H1 (cell line): ENCODE measurements at regions not wholly inside any gene's neighbourhood (a gene's known extent, or its start where the extent isn't known, plus 50 kb on each side); places are given as distances from the start of the nearest gene placed in this dataset.

ENCODE experiments used
- CTCF ChIA-PET: fragments of 300-600 bp; sonication (Branson Sonifier 250); formaldehyde crosslinking; loops from one replicate; lab custom pipeline; 2021; ENCODE audit not compliant: partially characterized antibody; lab: Charles Lee
- POLR2A ChIA-PET: fragments of 300-600 bp; sonication (Branson Sonifier 250); formaldehyde crosslinking; loops from one replicate; lab custom pipeline; 2021; ENCODE audit warnings: inconsistent platforms; ENCODE audit not compliant: partially characterized antibody; lab: Charles Lee
- DNase-seq, 2 experiments: peaks; one replicate each; pipeline versions ENCODE4 v3.0.0 to v3.0.0-alpha.2; 2010 to 2022; ENCODE audit warnings: low spot score in 2 of 2, low read depth in 1 of 2, mixed read lengths in 1 of 2
- FAIRE-seq: peaks from 2 replicates; lab custom pipeline; 2011; peaks lifted over from hg19 to GRCh38; lab: Jason Lieb, UNC
- H2AFZ ChIP-seq: 2 replicates; pipeline ENCODE4 v1.8.1; 2012; ENCODE audit warnings: low read length, inconsistent platforms
- H2AK5ac ChIP-seq: 2 replicates; pipeline ENCODE4 v1.6.1; 2013; ENCODE audit warnings: low read depth, low read length
- H2BK120ac ChIP-seq: replicated peaks from 2 replicates; pipeline ENCODE3; 2013; ENCODE audit warnings: low read depth, low read length, inconsistent platforms
- H2BK12ac ChIP-seq: 2 replicates; pipeline ENCODE4 v1.6.1; 2013; ENCODE audit warnings: low read depth, low read length
- H2BK15ac ChIP-seq: 2 replicates; pipeline ENCODE4 v1.6.1; 2013; ENCODE audit warnings: low read length
- H2BK20ac ChIP-seq: 2 replicates; pipeline ENCODE4 v1.6.1; 2013; ENCODE audit warnings: low read length
- H2BK5ac ChIP-seq: 2 replicates; pipeline ENCODE4 v1.6.1; 2013; ENCODE audit warnings: low read depth, low read length
- H3K14ac ChIP-seq: 2 replicates; pipeline ENCODE4 v1.6.1; 2013; ENCODE audit warnings: inconsistent platforms; ENCODE audit not compliant: insufficient read length
- H3K18ac ChIP-seq: 2 replicates; pipeline ENCODE4 v1.6.1; 2013; ENCODE audit warnings: low read length; ENCODE audit errors: extremely low read depth
- H3K23ac ChIP-seq: 2 replicates; pipeline ENCODE4 v1.6.1; 2013; ENCODE audit warnings: inconsistent platforms; ENCODE audit not compliant: insufficient read length
- H3K23me2 ChIP-seq: 2 replicates; pipeline ENCODE4 v1.6.1; 2013; ENCODE audit warnings: low read depth, low read length
- H3K27ac ChIP-seq: 2 replicates; pipeline ENCODE4 v1.6.1; 2011; ENCODE audit warnings: low read depth, low read length, inconsistent platforms
- H3K27me3 ChIP-seq, 4 experiments: replicated peaks in 1 of 4; 1 replicate in 1 of 4; 2 replicates in 3 of 4; pipeline versions ENCODE4 v1.6.1 to v1.8.1; 2011 to 2013; ENCODE audit warnings: low read length in 3 of 4, mild to moderate bottlenecking in 3 of 4, inconsistent platforms in 2 of 4, mixed read lengths in 2 of 4, moderate library complexity in 1 of 4; ENCODE audit not compliant: control insufficient read depth in 3 of 4, insufficient read depth in 3 of 4; ENCODE audit errors: extremely low read depth in 1 of 4
- H3K36me3 ChIP-seq, 4 experiments: 2 replicates each; pipeline versions ENCODE4 v1.6.1 to v1.8.1; 2011 to 2013; ENCODE audit warnings: mild to moderate bottlenecking in 4 of 4, low read length in 3 of 4, moderate library complexity in 2 of 4, control low read depth in 1 of 4, inconsistent platforms in 1 of 4; ENCODE audit not compliant: insufficient read depth in 4 of 4, control insufficient read depth in 2 of 4
- H3K4ac ChIP-seq: replicated peaks from 2 replicates; pipeline ENCODE3; 2013; ENCODE audit warnings: low read length, low read depth, mixed read lengths, inconsistent platforms; ENCODE audit not compliant: insufficient read length
- H3K4me1 ChIP-seq, 4 experiments: replicated peaks in 1 of 4; 1 replicate in 1 of 4; 2 replicates in 3 of 4; pipeline versions ENCODE4 v1.6.1 to v1.8.1; 2011 to 2013; ENCODE audit warnings: low read length in 3 of 4, inconsistent platforms in 2 of 4, mixed read lengths in 1 of 4; ENCODE audit not compliant: insufficient read depth in 4 of 4, control insufficient read depth in 3 of 4
- H3K4me2 ChIP-seq, 2 experiments: 2 replicates each; pipeline versions ENCODE4 v1.6.1 to v1.8.1; 2011 to 2013; ENCODE audit warnings: low read depth in 2 of 2, low read length in 2 of 2, control low read depth in 1 of 2, inconsistent platforms in 1 of 2, mild to moderate bottlenecking in 1 of 2; ENCODE audit not compliant: insufficient read depth in 1 of 2
- H3K4me3 ChIP-seq, 4 experiments: fragments of 200-600, 300-600 bp in 1 of 4; sonication (generic), shearing (Covaris generic), sonication (Bioruptor Twin) in 1 of 4; 2 replicates each; pipeline versions ENCODE4 v1.5.1 to v1.8.1; 2011 to 2016; ENCODE audit warnings: low read length in 4 of 4, low read depth in 3 of 4, control low read depth in 2 of 4, inconsistent platforms in 2 of 4, mild to moderate bottlenecking in 2 of 4, mixed read lengths in 1 of 4, moderate library complexity in 1 of 4; ENCODE audit not compliant: insufficient read depth in 2 of 4; ENCODE audit errors: extremely low read depth in 1 of 4
- H3K56ac ChIP-seq: replicated peaks from 2 replicates; pipeline ENCODE3; 2013; ENCODE audit warnings: low read depth, mild to moderate bottlenecking, mixed read lengths, low read length, inconsistent platforms; ENCODE audit not compliant: insufficient read length
- H3K79me1 ChIP-seq: 2 replicates; pipeline ENCODE4 v1.6.1; 2013; ENCODE audit warnings: low read depth, low read length, control low read depth
- H3K79me2 ChIP-seq, 2 experiments: 2 replicates each; pipeline versions ENCODE4 v1.6.1 to v1.8.1; 2012 to 2013; ENCODE audit warnings: low read length in 2 of 2, mild to moderate bottlenecking in 2 of 2, inconsistent platforms in 1 of 2; ENCODE audit not compliant: insufficient read depth in 2 of 2, control insufficient read depth in 1 of 2
- H3K9ac ChIP-seq, 4 experiments: replicated peaks in 1 of 4; 1 replicate in 1 of 4; 2 replicates in 3 of 4; pipeline versions ENCODE4 v1.6.1 to v1.8.1; 2011 to 2013; ENCODE audit warnings: low read depth in 3 of 4, low read length in 3 of 4, control low read depth in 2 of 4, mild to moderate bottlenecking in 2 of 4, moderate library complexity in 2 of 4, inconsistent platforms in 1 of 4; ENCODE audit errors: extremely low read depth in 1 of 4
- H3K9me3 ChIP-seq, 2 experiments: 2 replicates each; pipeline versions ENCODE4 v1.6.1 to v1.8.1; 2012 to 2013; ENCODE audit warnings: mild to moderate bottlenecking in 2 of 2, moderate library complexity in 2 of 2, control low read depth in 1 of 2, inconsistent platforms in 1 of 2, low read depth in 1 of 2, low read length in 1 of 2, mixed read lengths in 1 of 2; ENCODE audit not compliant: insufficient read depth in 2 of 2
- H4K20me1 ChIP-seq, 2 experiments: replicated peaks in 1 of 2; 2 replicates each; pipeline versions ENCODE3 to v1.8.1; 2011 to 2013; ENCODE audit warnings: inconsistent platforms in 2 of 2, low read length in 2 of 2, mild to moderate bottlenecking in 1 of 2; ENCODE audit not compliant: insufficient read depth in 2 of 2, control insufficient read depth in 1 of 2
- H4K5ac ChIP-seq: 2 replicates; pipeline ENCODE4 v1.6.1; 2013; ENCODE audit warnings: low read length, low read depth, mixed read lengths, inconsistent platforms; ENCODE audit not compliant: insufficient read length
- H4K8ac ChIP-seq: 2 replicates; pipeline ENCODE4 v1.8.0; 2013; ENCODE audit warnings: mild to moderate bottlenecking, moderate library complexity, low read length, inconsistent platforms; ENCODE audit not compliant: insufficient read depth; ENCODE audit errors: extremely low read depth
- H4K91ac ChIP-seq: replicated peaks from 2 replicates; pipeline ENCODE3; 2013; ENCODE audit warnings: low read length, mixed read lengths, inconsistent platforms; ENCODE audit not compliant: insufficient read length
- BRCA1 ChIP-seq: IDR thresholded peaks from 2 replicates; pipeline ENCODE4 v1.6.1; 2012; ENCODE audit warnings: low read depth, low read length, improper control_type of control experiment
- CEBPB ChIP-seq: IDR thresholded peaks from 2 replicates; pipeline ENCODE4 v1.6.1; 2012; ENCODE audit warnings: low read depth, low read length
- GABPA ChIP-seq: IDR thresholded peaks from 2 replicates; pipeline ENCODE4 v1.6.1; 2011; ENCODE audit warnings: mild to moderate bottlenecking, low read length, moderate library complexity, borderline replicate concordance; ENCODE audit not compliant: insufficient read depth
- KDM5A ChIP-seq: fragments of 200-600 bp; IDR thresholded peaks from 2 replicates; pipeline ENCODE4 v1.7.1; 2012; ENCODE audit warnings: mild to moderate bottlenecking, low read length, inconsistent platforms, mixed read lengths
- PHF8 ChIP-seq: fragments of 200-600 bp; sonication (generic); conservative IDR thresholded peaks from 2 replicates; pipeline ENCODE4 v1.7.1; 2012; ENCODE audit warnings: low read depth, mild to moderate bottlenecking, inconsistent platforms, low read length, moderate library complexity
- RNF2 ChIP-seq: fragments of 200-900, 300-1000 bp; sonication (generic); IDR thresholded peaks from 2 replicates; pipeline ENCODE4 v1.7.1; 2016; ENCODE audit warnings: borderline replicate concordance, low read depth, mild to moderate bottlenecking, antibody characterized with exemption, low read length; ENCODE audit not compliant: poor library complexity, severe bottlenecking; ENCODE audit errors: missing control alignments
- RXRA ChIP-seq: IDR thresholded peaks from 2 replicates; pipeline ENCODE4 v1.6.1; 2011; ENCODE audit warnings: low read depth, mild to moderate bottlenecking, low read length, moderate library complexity; ENCODE audit not compliant: insufficient read depth
- SP1 ChIP-seq: IDR thresholded peaks from 2 replicates; pipeline ENCODE4 v1.6.1; 2011; ENCODE audit warnings: low read depth, low read length
- SRF ChIP-seq: IDR thresholded peaks from 2 replicates; pipeline ENCODE4 v1.6.1; 2011; ENCODE audit warnings: mild to moderate bottlenecking, low read depth, low read length, moderate library complexity
- TAF1 ChIP-seq: IDR thresholded peaks from 2 replicates; pipeline ENCODE4 v1.6.1; 2011; ENCODE audit warnings: mild to moderate bottlenecking, low read depth, low read length
- WGBS, 2 experiments: shearing (Covaris generic) in 1 of 2; methylation state at CpG; one replicate each; pipeline versions ENCODE4 v1.1.6 to v1.1.7; 2013 to 2015; ENCODE audit warnings: low lambda C conversion rate in 2 of 2, mixed read lengths in 2 of 2, inconsistent platforms in 1 of 2, low coverage in 1 of 2, missing lambda C conversion rate in 1 of 2; ENCODE audit not compliant: insufficient replicate concordance in 2 of 2, insufficient coverage in 1 of 2, insufficient read length in 1 of 2; ENCODE audit errors: extremely low coverage in 1 of 2, missing lambda C conversion rate in 1 of 2; 5-methylcytosine and 5-hydroxymethylcytosine counted together
- TF ChIP-seq, protein P1 (sequence below), 3 experiments: IDR thresholded peaks; 1 replicate in 2 of 3; 2 replicates in 1 of 3; pipeline versions ENCODE4 v1.5.1 to v1.6.1; 2011; ENCODE audit warnings: low read length in 3 of 3, mild to moderate bottlenecking in 3 of 3, inconsistent platforms in 2 of 3, low read depth in 1 of 3, moderate library complexity in 1 of 3; ENCODE audit not compliant: insufficient read depth in 1 of 3; ENCODE audit errors: control extremely low read depth in 1 of 3
- TF ChIP-seq, protein P2 (sequence below): IDR thresholded peaks from 2 replicates; pipeline ENCODE4 v1.6.1; 2011; ENCODE audit warnings: low read depth, mild to moderate bottlenecking, low read length; ENCODE audit not compliant: insufficient read depth

DNA sequence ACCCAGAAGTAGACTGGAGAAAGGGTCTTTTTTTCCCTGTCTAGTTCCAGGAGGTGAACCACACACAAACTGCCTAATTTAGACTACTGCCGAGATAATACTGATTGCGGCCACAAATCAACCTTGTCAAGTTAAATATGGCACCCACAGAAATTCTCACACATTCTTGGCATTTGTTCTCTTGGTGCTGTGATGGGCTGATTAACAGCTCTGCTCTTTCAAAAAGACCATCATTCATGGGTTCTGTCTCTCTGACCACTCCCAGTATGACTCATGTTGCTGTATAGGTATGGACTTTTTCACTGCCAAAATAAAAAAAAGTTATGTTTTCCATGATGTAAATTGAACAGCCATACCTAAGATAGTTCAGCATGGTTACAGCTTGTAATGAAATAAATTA, 1003.5 kb upstream of the LCORL start:
- Histone ChIP-seq H4K8ac (no peak overlapping the region), H3K4ac (no peak overlapping the region), H2BK15ac (no peak overlapping the region), H3K56ac (no peak overlapping the region), H3K4me3 (no peak overlapping the region), H2BK120ac (no peak overlapping the region), H3K79me1 (no peaks in the 10 kb centered on the region), H3K9me3 (no peaks in the 10 kb centered on the region), H3K27me3 (no peaks in the 10 kb centered on the region), H2BK12ac (no peak overlapping the region), H3K23me2 (no peaks in the 10 kb centered on the region), H2AFZ (no peak overlapping the region), H4K91ac (no peak overlapping the region), H2BK20ac (no peak overlapping the region), H3K9ac (no peak overlapping the region), H3K14ac (no peak overlapping the region), H3K4me1 (no peaks in the 10 kb centered on the region), H2BK5ac (no peak overlapping the region), H3K18ac (no peak overlapping the region), H4K20me1 (no peaks in the 10 kb centered on the region), H2AK5ac (no peak overlapping the region), H3K4me2 (no peak overlapping the region), H4K5ac (no peak overlapping the region), H3K23ac (no peak overlapping the region), H3K79me2 (no peaks in the 10 kb centered on the region), H3K36me3 (no peaks in the 10 kb centered on the region), H3K27ac (no peak overlapping the region)
- no peak for DNase-seq
- ChIA-PET CTCF (no interaction called here), POLR2A (no interaction called here)
- WGBS, 2 experiments: 92% methylated on average over 2 of the region's 2 CpGs; no CpG with 5 or more reads in 1 of the 2 experiments
- no peak for FAIRE-seq
- TF ChIP-seq SRF (no peak), KDM5A (no peak), BRCA1 (no peak), RNF2 (no peak), GABPA (no peak), SP1 (no peak), TAF1 (no peak), RXRA (no peak), CEBPB (no peak), PHF8 (no peak)
- TF ChIP-seq, protein P1, sequence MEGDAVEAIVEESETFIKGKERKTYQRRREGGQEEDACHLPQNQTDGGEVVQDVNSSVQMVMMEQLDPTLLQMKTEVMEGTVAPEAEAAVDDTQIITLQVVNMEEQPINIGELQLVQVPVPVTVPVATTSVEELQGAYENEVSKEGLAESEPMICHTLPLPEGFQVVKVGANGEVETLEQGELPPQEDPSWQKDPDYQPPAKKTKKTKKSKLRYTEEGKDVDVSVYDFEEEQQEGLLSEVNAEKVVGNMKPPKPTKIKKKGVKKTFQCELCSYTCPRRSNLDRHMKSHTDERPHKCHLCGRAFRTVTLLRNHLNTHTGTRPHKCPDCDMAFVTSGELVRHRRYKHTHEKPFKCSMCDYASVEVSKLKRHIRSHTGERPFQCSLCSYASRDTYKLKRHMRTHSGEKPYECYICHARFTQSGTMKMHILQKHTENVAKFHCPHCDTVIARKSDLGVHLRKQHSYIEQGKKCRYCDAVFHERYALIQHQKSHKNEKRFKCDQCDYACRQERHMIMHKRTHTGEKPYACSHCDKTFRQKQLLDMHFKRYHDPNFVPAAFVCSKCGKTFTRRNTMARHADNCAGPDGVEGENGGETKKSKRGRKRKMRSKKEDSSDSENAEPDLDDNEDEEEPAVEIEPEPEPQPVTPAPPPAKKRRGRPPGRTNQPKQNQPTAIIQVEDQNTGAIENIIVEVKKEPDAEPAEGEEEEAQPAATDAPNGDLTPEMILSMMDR (IDR thresholded peaks at IDR 0.05; ENCODE audit: control extremely low read depth in 1 of 3, insufficient read depth in 1 of 3, low read depth in 1 of 3, low read length in 3 of 3): no peak
- TF ChIP-seq, protein P2, sequence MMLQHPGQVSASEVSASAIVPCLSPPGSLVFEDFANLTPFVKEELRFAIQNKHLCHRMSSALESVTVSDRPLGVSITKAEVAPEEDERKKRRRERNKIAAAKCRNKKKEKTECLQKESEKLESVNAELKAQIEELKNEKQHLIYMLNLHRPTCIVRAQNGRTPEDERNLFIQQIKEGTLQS: no peak
